CMK (cell line): ENCODE measurements at regions not wholly inside any gene's neighbourhood (a gene's known extent, or its start where the extent isn't known, plus 50 kb on each side); places are given as distances from the start of the nearest gene placed in this dataset.
"Not testable (repeated sequence)": the region's sequence is repeated elsewhere in the genome, so short reads cannot be mapped to it uniquely, and the experiment has no call there.

ENCODE experiments used
- DNase-seq: peaks from one replicate; pipeline ENCODE4 v3.0.0-alpha.2; 2010; ENCODE audit warnings: low read depth

DNA sequence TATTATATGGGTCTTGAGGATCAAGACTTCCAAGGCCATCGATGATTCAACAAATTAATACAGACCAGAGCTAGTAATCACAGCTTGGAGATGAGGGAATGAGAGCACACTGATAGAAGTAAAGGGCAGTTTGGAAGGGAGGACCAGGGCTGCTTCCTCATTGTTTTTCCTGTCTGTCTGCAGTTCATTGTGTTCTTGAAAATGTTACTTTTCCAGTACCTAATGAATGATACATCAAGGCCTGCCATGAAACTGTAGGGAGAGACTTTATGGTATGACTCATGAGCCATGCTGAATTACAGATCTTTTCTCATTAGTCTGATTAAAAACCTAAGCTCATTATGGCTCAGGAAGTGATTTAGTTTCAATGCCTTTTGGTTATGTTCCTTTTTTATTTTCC, 855.6 kb downstream of the KCNA4 start:
- no peak for DNase-seq

DNA sequence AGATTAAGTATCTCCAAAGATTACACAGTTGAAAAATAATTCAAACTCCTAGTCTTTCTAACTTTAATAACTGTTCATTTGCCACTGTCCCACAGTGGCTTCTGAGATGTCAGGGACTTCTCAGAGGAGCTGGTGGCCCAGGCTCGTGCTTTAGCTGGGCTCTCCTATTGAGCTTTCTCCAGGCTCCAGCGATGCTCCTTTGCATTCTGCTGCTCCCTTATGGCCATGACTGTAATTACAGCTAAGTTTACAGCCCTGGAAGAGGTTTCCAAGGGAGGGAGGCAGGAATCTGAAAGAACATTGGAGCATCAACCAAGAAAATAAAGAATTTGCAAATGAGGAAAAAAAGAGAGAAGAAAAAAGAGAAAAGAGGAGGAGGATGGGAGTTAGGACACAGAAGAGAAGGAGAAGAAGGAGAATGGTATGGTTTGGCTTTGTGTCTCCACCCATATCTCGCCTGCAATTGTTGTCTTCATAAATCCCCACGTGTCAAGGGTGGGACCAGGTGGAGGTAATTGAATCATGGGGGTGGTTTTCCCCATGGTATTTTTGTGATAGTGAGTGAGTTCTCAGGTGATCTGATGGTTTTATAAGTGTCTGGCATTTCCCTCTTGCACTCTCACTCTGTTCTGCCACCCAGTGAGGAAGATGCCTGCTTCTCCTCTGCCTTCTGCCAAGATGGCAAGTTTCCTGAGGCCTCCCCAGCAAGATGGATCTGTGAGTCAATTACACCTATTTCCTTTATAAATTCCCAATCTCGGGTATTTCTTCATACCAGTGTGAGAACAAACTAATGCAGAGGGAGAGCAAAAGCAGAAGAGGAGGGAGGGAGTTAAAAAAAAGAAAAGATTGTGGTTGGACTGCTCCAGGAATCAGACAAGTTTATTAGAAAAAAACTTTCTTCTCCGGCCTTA, 857.0 kb downstream of the KCNA4 start:
- DNase-seq, result no peak

- DNase-seq, result no peak
Measured at GRCh38 chr11:29153078-29153477, 863.8 kb downstream of the KCNA4 start.

DNA sequence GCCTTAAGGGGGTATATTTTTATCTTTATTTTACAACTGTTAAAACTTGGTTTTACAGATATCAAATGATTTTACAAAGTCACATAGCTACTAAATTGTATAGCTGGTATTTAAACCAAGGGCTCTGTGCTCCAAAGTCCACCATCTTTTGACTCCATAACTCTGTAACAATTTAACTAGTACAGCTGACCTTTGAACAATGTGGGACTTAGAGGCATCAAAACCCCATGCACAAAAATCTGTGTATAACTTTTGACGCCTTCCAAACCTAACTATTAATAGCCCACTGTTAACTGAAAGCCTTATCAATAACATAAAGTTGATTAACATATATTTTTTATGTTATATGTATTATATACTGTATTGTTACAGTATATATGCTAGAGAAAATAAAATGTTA, 874.3 kb downstream of the KCNA4 start:
- not testable (repeated sequence) for DNase-seq

DNA sequence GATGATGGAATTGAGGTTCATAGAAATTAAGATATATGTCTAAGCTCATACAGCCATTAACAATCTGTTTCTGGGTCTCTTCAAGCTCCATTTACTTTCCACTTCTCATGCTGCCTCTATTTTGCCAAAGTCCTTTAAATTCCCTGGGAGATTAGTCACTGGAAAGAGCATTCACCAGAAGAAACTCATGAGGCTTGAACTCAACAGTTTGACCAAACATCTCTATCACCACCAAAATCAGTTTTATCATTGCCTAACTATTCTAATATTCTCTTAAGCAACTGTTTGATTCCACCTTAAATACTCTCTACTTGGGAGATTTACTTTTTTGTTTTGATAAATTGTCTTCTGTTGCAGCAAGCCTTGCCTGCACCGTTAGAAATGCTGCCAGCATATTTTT, 881.3 kb downstream of the KCNA4 start:
- no peak for DNase-seq

DNA sequence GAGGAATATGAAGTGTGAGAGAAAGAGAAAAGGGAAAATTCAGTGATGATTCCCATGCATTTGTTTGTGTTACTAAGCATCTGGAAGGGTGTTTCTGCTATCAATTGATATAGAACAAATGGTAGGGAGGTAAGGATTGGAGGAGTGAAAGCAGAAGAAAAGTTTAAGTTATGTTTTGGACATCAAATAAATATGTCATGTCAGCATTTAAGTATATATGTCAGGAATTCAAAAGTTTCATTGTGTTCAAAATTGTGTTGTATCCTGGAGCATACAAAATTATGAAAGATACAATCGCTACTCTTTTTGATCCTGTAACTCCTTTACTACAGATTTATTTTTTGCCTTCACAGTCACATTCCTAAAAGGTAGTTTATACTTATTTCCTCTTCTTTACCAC, 885.8 kb downstream of the KCNA4 start:
- no peak for DNase-seq

- no peak for DNase-seq
Measured at GRCh38 chr11:29129844-29130243, 887.0 kb downstream of the KCNA4 start.

GRCh38 chr11:29127461-29127860, 889.4 kb downstream of the KCNA4 start:
- DNase-seq, result no peak

DNA sequence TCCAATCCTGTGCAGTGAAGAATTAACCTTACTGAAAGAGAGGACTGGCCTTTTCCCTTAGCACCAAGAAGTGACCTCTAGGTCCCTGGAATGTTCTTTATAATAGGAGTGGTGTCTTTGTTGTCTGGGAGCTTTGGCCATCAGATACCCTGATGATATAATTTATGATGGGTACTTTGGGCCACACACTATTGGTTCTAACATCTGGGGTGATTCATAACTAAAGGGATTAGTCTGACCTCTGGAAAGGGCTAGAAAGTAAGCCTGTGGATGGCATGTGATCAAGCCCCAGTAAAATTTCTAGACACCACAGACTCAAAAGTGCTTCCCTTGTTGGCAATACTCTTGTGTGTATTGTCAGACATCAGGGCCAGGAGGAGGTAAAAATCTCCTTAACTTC, 891.2 kb downstream of the KCNA4 start:
- DNase-seq, result no peak

GRCh38 chr11:29124470-29124869, 892.4 kb downstream of the KCNA4 start:
- DNase-seq, result no peak

DNA sequence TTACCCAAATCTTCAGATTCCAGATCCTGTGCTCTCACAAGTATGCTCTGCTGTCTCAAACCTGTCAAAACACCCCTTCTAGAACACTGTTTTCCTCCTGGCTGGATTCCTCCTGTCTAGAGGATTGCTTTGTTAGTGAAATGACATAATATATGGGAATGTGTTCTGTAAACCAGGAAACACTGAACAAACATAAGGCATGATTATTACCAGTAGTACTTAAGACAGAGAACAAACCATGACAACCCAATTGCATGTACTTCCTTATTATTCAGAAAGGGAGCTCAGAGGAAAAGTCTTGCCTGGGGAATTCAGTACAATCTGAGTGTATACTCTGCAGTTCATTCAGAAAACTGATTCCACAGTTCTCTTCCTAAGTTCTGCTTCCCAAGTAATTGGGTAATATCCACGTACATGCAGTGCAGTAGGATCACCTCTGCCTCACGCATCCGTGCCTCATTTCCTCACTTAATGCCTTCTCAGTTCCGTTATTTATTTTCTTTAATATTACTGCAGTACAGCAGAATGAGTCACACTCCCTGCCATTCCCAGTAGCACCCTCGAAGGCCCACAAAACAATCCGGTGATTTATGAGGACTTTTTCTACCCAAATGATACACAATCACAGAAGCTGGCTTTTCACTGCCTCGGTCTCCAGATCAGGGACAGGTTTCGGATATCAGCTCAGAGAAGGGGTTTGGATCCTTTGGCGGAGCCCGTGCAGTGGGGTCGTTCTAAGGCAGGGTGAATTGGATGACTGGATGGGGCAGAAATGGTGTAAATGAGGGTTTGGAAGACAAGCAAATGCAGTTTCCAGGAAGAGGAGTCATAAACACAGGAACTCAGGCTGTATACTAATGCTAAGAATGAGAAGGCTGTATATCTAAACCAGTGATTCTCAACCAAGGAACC, 896.9 kb downstream of the KCNA4 start:
- no peak for DNase-seq

GRCh38 chr11:29119116-29119515, 897.7 kb downstream of the KCNA4 start:
- DNase-seq, result no peak

GRCh38 chr11:29100967-29101366, 915.9 kb downstream of the KCNA4 start:
- no peak for DNase-seq

DNA sequence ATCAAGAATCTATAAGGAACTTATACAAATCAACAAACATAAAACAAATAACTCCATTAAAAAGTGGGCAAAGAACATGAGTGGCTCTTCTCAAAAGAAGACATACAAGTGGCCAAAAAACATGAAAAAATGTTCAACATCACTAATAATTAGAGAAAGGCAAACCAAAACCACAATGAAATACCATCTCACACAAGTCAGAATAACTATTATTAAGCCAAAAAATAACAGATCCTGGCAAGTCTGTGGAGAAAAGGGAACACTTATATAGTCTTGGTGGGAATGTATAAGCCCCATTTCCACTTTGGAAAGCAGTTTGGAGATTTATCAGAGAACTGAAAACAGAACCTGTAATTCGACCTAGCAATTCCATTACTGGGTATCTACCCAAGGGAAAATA, 921.0 kb downstream of the KCNA4 start:
- DNase-seq, result no peak

GRCh38 chr11:29093416-29094120, 923.3 kb downstream of the KCNA4 start:
- no peak for DNase-seq

DNA sequence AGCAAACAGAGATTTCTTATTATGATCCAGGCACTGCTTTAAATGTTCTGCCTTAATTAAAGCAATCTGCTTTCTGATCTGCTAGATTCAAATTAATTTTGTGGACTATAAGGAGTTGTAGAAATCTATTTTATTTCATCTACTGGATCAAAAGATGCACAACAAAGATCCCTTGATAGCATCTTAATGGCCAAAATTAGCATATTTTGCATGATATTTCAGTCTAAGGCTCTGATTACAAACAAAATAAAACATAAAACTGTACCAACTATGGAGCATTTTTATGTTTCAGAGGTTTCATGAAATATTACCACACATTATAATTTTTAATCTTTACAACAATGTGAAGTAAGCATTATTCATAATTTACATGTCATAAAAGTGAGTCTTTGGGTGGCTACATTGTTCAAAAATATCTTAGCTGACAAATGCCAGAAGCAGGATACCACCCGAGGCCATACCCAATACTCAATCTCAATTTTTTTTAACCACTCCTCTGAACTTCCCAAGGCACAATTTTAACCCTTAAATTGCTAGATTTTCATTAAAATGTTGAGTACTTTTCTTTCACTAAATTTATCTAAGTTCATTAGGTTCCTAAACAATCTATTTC, 929.5 kb downstream of the KCNA4 start:
- no peak for DNase-seq

DNA sequence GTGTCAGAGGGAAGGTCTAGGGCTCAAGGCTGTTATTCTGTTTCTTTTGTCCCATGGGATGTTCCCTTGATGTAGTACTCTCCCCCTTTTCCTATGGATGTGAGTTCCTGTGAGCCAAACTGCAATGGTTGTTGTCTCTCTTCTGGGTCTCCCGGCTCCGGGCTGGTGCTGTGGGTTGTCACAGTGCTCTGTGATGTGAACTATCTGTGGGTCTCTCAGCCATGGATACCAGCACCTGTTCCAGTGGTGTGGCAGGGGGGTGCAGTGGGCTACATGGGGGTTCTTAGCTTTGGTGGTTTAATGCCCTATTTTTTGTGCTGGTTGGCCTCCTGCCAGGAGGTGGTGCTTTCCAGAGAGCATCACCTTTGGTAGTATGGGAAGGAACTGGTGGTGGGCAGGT, 941.1 kb downstream of the KCNA4 start:
- no peak for DNase-seq

GRCh38 chr11:29063630-29064361, 953.0 kb downstream of the KCNA4 start:
- DNase-seq, result no peak

DNA sequence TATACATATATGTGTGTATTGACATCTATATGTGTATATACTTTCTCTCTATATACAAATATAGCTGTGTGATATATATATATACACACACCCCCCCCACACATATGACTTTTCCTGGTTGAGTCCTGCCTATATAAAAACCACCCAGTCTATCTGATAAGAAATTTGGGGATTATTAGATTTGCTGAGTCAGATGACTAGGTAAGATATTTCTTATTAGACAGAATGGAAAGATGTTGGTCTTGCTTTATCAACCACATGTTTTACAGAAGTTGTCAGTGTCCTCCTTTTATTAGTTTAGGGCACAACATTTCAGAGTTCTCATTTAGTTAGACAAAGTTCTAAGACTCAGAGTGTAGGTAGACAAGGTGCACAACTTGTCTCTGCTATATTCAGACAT, 953.3 kb downstream of the METTL15 start:
- no peak for DNase-seq

DNA sequence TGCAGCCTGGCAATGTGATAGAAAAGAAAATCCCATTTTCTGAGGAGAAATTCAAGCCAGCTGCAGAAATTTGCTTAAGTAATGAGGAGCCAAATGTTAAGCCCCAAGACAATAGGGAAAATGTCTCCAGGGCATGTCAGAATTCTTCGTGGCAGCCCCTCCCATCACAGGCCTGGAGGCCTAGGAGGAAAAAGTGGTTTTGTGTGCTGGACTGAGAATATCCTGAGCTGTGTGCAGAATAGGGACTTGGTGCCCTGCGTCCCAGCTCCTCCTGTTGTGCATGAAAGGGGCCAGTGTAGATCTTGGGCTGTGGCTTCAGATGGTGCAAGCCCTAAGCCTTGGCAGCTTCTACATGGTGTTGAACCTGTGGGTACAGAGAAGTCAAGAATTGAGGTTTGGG, 948.3 kb downstream of the METTL15 start:
- not testable (repeated sequence) for DNase-seq

- DNase-seq, result no peak
Measured at GRCh38 chr11:29051935-29052334, 943.7 kb downstream of the METTL15 start.
